Stimulated activated CD4-positive, alpha-beta T cell treated with anti-CD3 and anti-CD28 coated beads, Interleukin-1b, Interleukin-23, amount 100 ng/mL, for 4 hours (primary cell): ENCODE measurements at regions not wholly inside any gene's neighbourhood (a gene's known extent, or its start where the extent isn't known, plus 50 kb on each side); places are given as distances from the start of the nearest gene placed in this dataset.
"Not testable (repeated sequence)": the region's sequence is repeated elsewhere in the genome, so short reads cannot be mapped to it uniquely, and the experiment has no call there.

Experiments used
- DNase-seq, 2 donors: peaks; one replicate each; pipeline ENCODE4 v3.0.0-alpha.2; 2020; ENCODE audit warnings: low read depth in 2 of 2

DNA sequence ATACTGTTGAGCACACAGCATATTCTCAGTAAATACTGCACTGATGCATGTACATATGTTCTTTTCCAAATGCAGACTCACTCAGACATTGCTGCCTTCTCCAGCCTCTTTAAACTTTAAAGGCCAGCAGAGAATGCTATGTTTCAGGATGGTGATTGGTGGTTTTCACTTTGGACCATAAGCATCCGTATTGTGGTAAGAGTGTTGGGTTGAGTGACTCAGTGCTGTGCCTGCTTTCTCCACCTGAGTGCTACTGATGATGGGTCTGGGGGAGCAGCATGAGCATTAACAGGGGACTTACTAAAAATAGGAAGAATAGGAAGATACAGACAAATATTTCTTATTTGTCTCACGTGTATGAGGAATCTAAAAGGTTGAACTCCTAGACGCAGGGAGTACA is 56.3 kb upstream of the ZNF92 start:
- no peak for DNase-seq

DNA sequence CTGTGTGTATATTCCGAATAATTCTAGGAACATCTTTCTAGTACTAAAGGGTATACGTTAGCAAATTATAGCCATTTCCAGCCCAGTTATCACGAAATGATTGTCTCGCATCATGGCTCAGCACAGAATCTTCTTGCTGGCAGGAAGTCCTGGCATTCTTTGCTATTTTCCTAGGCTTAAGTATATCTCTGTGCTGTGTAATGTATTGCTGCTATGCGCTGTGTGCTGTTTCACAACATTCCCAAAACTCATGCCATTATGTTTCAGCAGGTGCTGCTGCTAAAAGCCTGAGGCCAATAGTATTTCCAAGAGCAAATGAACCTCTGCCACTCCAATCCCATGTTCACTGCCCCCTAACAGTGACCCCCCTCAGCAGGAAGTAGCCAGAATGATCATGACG is 62.9 kb upstream of the ZNF92 start:
- no peak for DNase-seq

- DNase-seq: no peak
Measured at GRCh38 chr7:65308300-65308678, 65.4 kb upstream of the ZNF92 start.

- DNase-seq: peak in 1 of 2 donors; percentile 34
Measured at GRCh38 chr7:65307651-65308299, 65.9 kb upstream of the ZNF92 start.

- DNase-seq: no peak
Measured at GRCh38 chr7:65304175-65304574, 69.5 kb upstream of the ZNF92 start.

DNA sequence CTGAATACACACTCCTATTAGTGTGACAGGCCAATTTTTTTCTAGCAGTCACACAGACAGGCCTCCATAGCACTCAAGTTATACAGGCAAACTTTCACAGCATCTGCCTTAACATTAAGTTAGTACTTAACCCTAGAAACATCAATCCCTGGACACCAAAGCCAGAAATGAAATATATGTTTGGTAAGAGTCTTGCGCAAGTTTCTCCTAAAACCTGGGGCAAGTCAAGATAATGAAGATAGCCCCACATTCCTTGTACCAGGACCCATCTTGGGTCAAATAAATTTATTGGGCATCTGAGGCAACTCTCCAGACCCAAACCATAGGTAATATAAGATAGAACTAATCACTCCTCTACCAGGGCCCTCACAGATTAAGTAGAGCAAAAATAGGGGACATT is 70.8 kb upstream of the ZNF92 start:
- no peak for DNase-seq

GRCh38 chr7:65301007-65301406 is 72.6 kb upstream of the ZNF92 start:
- no peak for DNase-seq

DNA sequence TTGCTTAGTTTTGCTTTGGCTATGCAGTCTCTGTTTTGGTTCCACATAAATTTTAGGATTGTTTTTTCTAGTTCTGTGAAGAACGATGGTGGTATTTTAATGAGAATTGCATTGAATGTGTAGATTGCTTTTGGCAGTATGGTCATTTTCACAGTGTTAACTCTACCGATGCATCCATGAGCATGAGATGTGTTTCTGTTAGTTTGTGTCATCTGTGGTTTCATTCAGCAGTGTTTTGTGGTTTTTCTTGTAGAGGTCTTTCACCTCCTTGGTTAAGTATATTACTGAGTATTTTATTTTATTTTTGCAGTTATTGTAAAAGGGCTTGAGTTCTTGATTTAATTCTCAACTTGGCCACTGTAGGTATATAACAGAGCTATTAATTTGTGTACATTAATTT is 78.2 kb upstream of the ZNF92 start:
- DNase-seq: no peak

DNA sequence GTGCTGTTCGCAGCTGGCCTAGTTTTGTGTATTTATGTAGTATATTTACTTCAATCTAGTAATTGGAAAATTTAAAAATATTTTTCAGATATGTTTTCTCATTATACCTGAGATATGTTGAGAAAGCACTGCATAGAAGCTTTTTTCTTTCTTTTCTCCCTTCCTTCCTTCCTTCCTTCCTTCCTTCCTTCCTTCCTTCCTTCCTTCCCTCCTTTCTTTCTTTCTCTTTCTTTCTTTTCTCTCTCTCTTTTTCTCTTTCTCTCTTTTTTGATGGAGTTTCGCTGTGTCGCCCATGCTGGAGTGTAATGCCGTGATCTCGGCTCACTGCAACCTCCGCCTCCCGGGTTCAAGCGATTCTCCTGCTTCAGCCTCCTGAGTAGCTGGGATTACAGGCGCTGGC is 83.3 kb upstream of the ZNF92 start:
- not testable (repeated sequence) for DNase-seq

DNA sequence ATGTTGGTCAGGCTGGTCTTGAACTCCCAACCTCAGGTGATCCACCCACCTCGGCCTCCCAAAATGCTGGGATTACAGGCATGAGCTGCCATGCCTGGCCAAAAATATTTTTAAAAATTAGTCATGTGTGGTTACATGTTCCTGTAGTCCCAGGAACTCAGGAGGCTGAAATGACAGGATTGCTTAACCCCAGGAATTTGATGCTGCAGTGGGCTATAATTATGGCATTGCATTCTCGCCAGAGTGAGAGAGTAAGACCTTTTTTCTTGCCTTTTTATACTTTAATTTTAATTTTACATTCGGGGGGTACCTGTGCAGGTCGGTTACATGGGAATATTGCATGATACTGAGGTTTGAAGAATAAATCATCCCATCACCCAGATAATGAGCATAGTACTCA is 86.6 kb upstream of the ZNF92 start:
- no peak for DNase-seq

DNA sequence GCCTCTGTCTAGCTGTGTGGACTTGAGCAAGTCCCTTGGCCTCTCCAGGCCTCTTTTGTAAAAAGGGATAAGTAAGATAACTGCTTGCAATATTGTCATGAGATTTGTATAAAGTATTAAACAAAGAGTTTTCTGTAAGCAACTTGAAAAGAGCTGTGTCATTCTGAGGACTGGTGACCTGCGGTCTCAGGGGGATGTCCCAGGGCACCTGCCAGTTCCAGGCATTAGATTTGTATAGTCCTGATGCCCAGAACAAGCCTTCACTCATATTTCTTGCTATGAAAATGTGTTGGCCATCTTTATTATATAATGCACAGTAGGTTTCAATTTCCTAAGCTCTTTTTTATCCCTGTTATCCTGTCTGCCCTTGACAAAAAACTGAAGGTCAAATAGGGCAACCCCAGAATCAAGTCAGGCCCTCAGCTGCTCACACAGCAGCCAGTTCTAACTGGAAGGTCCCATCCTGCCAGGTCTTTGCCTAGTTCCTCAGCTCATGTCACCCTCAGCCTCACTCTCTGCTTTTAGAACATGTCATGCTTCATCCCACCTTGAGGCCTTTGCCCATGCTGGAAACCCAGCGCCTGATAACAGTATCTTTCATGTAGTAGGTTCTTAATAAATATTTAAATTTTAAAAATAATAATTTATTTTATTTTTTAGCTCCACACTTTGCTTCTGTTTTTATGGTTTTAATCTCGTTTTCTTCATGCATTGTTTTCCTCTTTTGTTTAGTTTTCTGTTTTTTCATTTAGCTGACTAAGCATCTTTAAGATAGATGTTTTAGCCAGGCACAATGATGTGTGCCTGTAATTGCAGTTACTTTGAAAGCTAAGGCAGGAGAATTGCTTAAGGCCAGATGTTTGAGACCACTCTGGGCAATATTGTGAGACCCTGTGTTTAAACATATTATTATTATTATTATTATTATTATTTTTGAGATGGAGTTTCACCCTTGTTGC is 87.5 kb upstream of the ZNF92 start:
- DNase-seq: no peak

- not testable (repeated sequence) for DNase-seq
Measured at GRCh38 chr7:65285241-65285640, 88.4 kb upstream of the ZNF92 start.

GRCh38 chr7:65279795-65280194 is 93.9 kb upstream of the ZNF92 start:
- no peak for DNase-seq

- no peak for DNase-seq
Measured at GRCh38 chr7:65276822-65277221, 96.8 kb upstream of the ZNF92 start.

DNA sequence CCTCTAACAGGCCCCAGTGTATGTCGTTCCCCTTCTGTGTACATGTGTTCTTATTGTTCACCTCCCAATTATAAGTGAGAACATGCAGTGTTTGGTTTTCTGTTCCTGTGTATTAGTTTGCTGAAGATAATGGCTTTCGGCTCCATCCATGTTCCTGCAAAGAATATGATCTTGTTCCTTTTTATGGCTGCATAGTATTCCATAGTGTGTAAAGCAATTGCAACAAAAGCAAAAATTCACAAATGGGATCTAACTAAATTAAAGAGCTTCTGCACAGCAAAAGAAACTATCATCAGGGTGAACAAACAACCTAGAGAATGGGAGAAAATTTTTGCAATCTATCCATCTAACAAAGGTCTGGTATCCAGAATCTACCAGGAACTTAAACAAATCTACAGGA is 102.2 kb upstream of the ZNF92 start:
- DNase-seq: not testable (repeated sequence)

DNA sequence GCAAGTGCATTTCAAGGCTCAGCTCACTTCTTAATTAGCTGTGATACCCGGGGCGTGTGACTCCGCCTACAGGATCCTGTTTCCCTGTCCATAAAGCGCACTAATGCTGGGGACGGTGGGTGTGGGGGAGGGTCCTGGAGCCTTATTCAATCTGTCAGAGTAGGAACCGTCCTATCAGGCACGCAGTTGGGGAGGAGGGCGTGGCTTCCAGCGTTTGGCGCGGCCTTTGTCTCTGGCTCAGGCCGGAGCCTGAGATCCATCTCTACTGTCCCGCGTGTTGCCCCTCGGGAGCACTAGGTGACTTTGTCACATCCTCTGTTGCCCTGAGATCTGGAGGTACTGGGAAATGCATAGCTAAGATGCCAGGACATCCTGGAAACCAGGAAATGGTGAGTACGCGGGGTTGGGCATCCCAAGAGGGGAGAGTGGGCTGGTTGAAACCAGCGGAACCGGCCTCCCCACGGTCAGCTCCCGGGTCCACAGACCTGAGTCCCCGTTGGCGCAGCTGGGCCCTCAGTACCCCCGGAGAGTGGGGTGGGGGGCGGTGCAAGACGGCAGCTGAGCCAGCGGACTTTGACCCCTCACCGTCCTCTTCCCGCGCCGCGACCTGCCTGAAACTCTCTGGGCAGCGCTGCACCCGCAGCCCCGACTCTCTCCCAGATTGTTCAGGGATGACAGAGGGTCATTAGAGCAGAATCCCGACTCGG is 104.4 kb upstream of the ZNF92 start:
- DNase-seq: peak in 1 of 2 donors; percentile 29

- DNase-seq: no peak
Measured at GRCh38 chr7:65268782-65269149, 104.9 kb upstream of the ZNF92 start.

- no peak for DNase-seq
Measured at GRCh38 chr7:65265933-65266519, 107.6 kb upstream of the ZNF92 start.

- no peak for DNase-seq
Measured at GRCh38 chr7:65264258-65264657, 109.4 kb upstream of the ZNF92 start.

- not testable (repeated sequence) for DNase-seq
Measured at GRCh38 chr7:65260673-65261072, 113.0 kb upstream of the ZNF92 start.

DNA sequence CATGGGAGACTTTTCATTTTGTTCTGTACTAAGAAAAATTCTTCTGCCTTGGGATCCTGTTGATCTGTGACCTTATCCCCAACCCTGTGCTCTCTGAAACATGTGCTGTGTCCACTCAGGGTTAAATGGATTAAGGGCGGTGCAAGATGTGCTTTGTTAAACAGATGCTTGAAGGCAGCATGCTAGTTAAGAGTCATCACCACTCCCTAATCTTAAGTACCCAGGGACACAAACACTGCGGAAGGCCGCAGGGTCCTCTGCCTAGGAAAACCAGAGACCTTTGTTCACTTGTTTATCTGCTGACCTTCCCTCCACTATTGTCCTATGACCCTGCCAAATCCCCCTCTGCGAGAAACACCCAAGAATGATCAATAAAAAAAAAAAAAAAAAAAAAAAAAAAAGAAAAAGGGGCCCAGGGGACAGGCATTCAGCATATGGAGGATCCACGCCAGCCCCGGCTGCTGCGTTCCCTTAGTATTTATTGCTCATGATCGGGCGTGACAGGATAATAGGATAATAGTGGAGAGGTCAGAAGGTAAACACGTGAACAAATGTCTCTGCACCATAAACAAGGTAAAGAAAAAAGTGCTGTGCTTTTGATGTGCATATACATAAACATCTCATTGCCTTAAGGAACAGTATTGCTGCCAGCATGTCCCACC is 113.7 kb upstream of the ZNF92 start:
- not testable (repeated sequence) for DNase-seq

DNA sequence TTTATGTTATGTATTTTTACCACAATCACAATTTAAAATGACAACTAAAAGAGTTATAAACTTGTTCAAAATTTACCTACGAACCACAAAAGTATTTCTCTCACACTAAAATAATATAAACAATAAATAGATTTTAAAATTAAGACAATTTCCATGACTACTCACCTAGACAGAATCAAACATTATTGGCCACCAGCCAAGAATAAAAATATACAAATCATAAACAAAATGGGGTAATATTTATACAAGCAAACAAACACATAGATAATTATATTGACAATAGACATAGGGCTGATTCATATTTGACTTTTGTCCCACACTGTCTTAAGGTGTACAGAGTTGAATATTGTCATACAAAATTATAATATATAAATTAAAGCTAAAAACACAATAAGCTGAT is 119.6 kb upstream of the ZNF92 start:
- no peak for DNase-seq
